WTC11 (cell line): ENCODE measurements at regions not wholly inside any gene's neighbourhood (a gene's known extent, or its start where the extent isn't known, plus 50 kb on each side); places are given as distances from the start of the nearest gene placed in this dataset.

Experiments used
- CTCF ChIP-seq: fragments of 200-600 bp; IDR thresholded peaks from 2 replicates; pipeline ENCODE4 v1.8.0; 2022; ENCODE audit warnings: antibody characterized with exemption
- FOXJ3 ChIP-seq: sonication (generic); formaldehyde crosslinking; IDR thresholded peaks from 2 replicates; pipeline ENCODE4 v1.9.0; 2021; ENCODE audit warnings: missing genetic modification reagents, mild to moderate bottlenecking, borderline replicate concordance
- MLX ChIP-seq: sonication (generic); formaldehyde crosslinking; IDR thresholded peaks from 2 replicates; pipeline ENCODE4 v1.8.1; 2023; ENCODE audit warnings: mild to moderate bottlenecking, missing genetic modification reagents, moderate library complexity
- TP53 ChIP-seq: sonication (generic); formaldehyde crosslinking; IDR thresholded peaks from 2 replicates; pipeline ENCODE4 v1.8.1; 2023; ENCODE audit warnings: mild to moderate bottlenecking, missing genetic modification reagents
- ZNF423 ChIP-seq: fragments of 250-450 bp; sonication (Bioruptor Pico); IDR thresholded peaks from 2 replicates; pipeline ENCODE4 v2.1.2; 2022; ENCODE audit warnings: mild to moderate bottlenecking, moderate library complexity

- no peak for TF ChIP-seq CTCF
- no peak for TF ChIP-seq ZNF423 (CRISPR knock-in tag)
- no peak for TF ChIP-seq MLX (CRISPR knock-in tag)
- no peak for TF ChIP-seq TP53 (CRISPR knock-in tag)
- TF ChIP-seq FOXJ3 (CRISPR knock-in tag), result no peak
Measured at GRCh38 chr3:64422932-64423331, 197.7 kb upstream of the PRICKLE2 start.
